Keratinocyte (primary cell): ENCODE measurements at regions not wholly inside any gene's neighbourhood (a gene's known extent, or its start where the extent isn't known, plus 50 kb on each side); places are given as distances from the start of the nearest gene placed in this dataset.

Source experiments
- DNase-seq: peaks from one replicate; pipeline ENCODE4 v3.0.0-alpha.2; 2011; ENCODE audit warnings: low read depth, missing footprints, low spot score
- FAIRE-seq: peaks from 2 replicates; lab custom pipeline; 2011; peaks lifted over from hg19 to GRCh38; lab: Jason Lieb, UNC
- H2AFZ ChIP-seq: 2 replicates; pipeline ENCODE4 v1.6.0; 2012; ENCODE audit warnings: low read length, control low read depth, inconsistent platforms; ENCODE audit not compliant: control insufficient read depth
- H3K27ac ChIP-seq: 2 replicates; pipeline ENCODE4 v1.5.1; 2011; ENCODE audit warnings: low read length; ENCODE audit not compliant: control insufficient read depth, insufficient read depth
- H3K27me3 ChIP-seq: 3 replicates; pipeline ENCODE4 v1.6.0; 2011; ENCODE audit warnings: low read length; ENCODE audit not compliant: control insufficient read depth, insufficient read depth; ENCODE audit errors: extremely low read depth
- H3K36me3 ChIP-seq, 2 experiments: 2 replicates in 1 of 2; 3 replicates in 1 of 2; pipeline ENCODE4 v1.5.1; 2011; ENCODE audit warnings: low read length in 2 of 2, mild to moderate bottlenecking in 1 of 2; ENCODE audit not compliant: control insufficient read depth in 2 of 2, insufficient read depth in 2 of 2; ENCODE audit errors: extremely low read depth in 1 of 2
- H3K4me1 ChIP-seq: 3 replicates; pipeline ENCODE4 v1.5.1; 2011; ENCODE audit warnings: low read length; ENCODE audit not compliant: control insufficient read depth, insufficient read depth; ENCODE audit errors: extremely low read depth
- H3K4me2 ChIP-seq: 3 replicates; pipeline ENCODE4 v1.6.0; 2011; ENCODE audit warnings: low read depth, low read length; ENCODE audit not compliant: control insufficient read depth, insufficient read depth; ENCODE audit errors: extremely low read depth
- H3K4me3 ChIP-seq, 3 experiments: fragments of 200-600 bp in 1 of 3; sonication (generic) in 1 of 3; 2 replicates in 2 of 3; 3 replicates in 1 of 3; pipeline ENCODE4 v1.5.1; 2011 to 2016; ENCODE audit warnings: low read length in 3 of 3, mild to moderate bottlenecking in 3 of 3, control low read depth in 2 of 3, inconsistent platforms in 1 of 3, low read depth in 1 of 3, mixed read lengths in 1 of 3, mixed run types in 1 of 3, moderate library complexity in 1 of 3; ENCODE audit not compliant: control insufficient read depth in 2 of 3, insufficient read depth in 2 of 3; ENCODE audit errors: extremely low read depth in 1 of 3
- H3K79me2 ChIP-seq: 2 replicates; pipeline ENCODE4 v1.6.0; 2012; ENCODE audit warnings: low read length; ENCODE audit not compliant: control insufficient read depth, insufficient read depth
- H3K9ac ChIP-seq: 3 replicates; pipeline ENCODE4 v1.6.0; 2011; ENCODE audit warnings: low read length; ENCODE audit not compliant: control insufficient read depth, insufficient read depth; ENCODE audit errors: extremely low read depth
- H3K9me1 ChIP-seq: 3 replicates; pipeline ENCODE4 v1.6.0; 2011; ENCODE audit warnings: low read length; ENCODE audit not compliant: control insufficient read depth, insufficient read depth; ENCODE audit errors: extremely low read depth
- H3K9me3 ChIP-seq: 2 replicates; pipeline ENCODE4 v1.5.1; 2012; ENCODE audit warnings: low read depth, low read length; ENCODE audit not compliant: control insufficient read depth
- H4K20me1 ChIP-seq: 3 replicates; pipeline ENCODE4 v1.6.0; 2011; ENCODE audit warnings: low read length; ENCODE audit not compliant: control insufficient read depth, insufficient read depth; ENCODE audit errors: extremely low read depth
- CTCF ChIP-seq, 3 experiments: IDR thresholded peaks in 1 of 3; conservative IDR thresholded peaks in 1 of 3; optimal IDR thresholded peaks in 1 of 3; 2 replicates in 2 of 3; 3 replicates in 1 of 3; pipeline versions ENCODE3 to v1.5.1; 2011; ENCODE audit warnings: low read length in 3 of 3, mild to moderate bottlenecking in 3 of 3, moderate library complexity in 2 of 3, control low read depth in 1 of 3, inconsistent platforms in 1 of 3; ENCODE audit not compliant: insufficient read depth in 2 of 3; ENCODE audit errors: extremely low read depth in 1 of 3
- EZH2 ChIP-seq: IDR thresholded peaks from one replicate; pipeline ENCODE4 v1.6.1; 2012; ENCODE audit warnings: inconsistent platforms, mild to moderate bottlenecking, low read length, moderate library complexity
- dilution Hi-C: fragments of 300-500 bp; cut with MboI; formaldehyde crosslinking; loops from one replicate; pipeline ENCODE4 v1.7.0; 2020; ENCODE audit warnings: low sequenced_read_pairs; ENCODE audit not compliant: extremely low pct_ligation_motif_present

GRCh38 chr20:55777641-55778040 lies 227.7 kb downstream of the CBLN4 start:
- Histone ChIP-seq H3K4me3 (no peak overlapping the region), H3K27ac (no peak overlapping the region), H3K4me2 (no peak overlapping the region), H3K79me2 (no peaks in the 10 kb centered on the region), H2AFZ (no peak overlapping the region), H3K36me3 (no peaks in the 10 kb centered on the region), H3K4me1 (no peaks in the 10 kb centered on the region), H3K9me3 (no peaks in the 10 kb centered on the region), H3K9ac (no peak overlapping the region), H3K27me3 (no peaks in the 10 kb centered on the region), H3K9me1 (no peaks in the 10 kb centered on the region), H4K20me1 (no peaks in the 10 kb centered on the region)
- FAIRE-seq, result no peak
- dilution Hi-C loops, result no loop called here
- no peak for TF ChIP-seq CTCF (optimal IDR thresholded peaks at IDR 0.05 in 1 of 3, IDR thresholded peaks at IDR 0.05 in 1 of 3, conservative IDR thresholded peaks at IDR 0.05 in 1 of 3; ENCODE audit: extremely low read depth in 1 of 3, insufficient read depth in 2 of 3, low read length in 3 of 3)
- TF ChIP-seq EZH2, result no peak
- no peak for DNase-seq

- FAIRE-seq, result no peak
Observed at GRCh38 chr20:55776176-55776575, 229.1 kb downstream of the CBLN4 start.

More at GRCh38 chr20:55776176-55776575, 229.1 kb downstream of the CBLN4 start:
- DNase-seq, result no peak
- Histone ChIP-seq H4K20me1 (no peaks in the 10 kb centered on the region), H3K79me2 (no peaks in the 10 kb centered on the region), H2AFZ (no peak overlapping the region), H3K36me3 (no peaks in the 10 kb centered on the region), H3K9ac (no peak overlapping the region), H3K4me1 (no peaks in the 10 kb centered on the region), H3K27me3 (no peaks in the 10 kb centered on the region), H3K9me1 (no peaks in the 10 kb centered on the region), H3K9me3 (no peaks in the 10 kb centered on the region), H3K4me2 (no peak overlapping the region), H3K4me3 (no peak overlapping the region), H3K27ac (no peak overlapping the region)
- TF ChIP-seq CTCF (optimal IDR thresholded peaks at IDR 0.05 in 1 of 3, IDR thresholded peaks at IDR 0.05 in 1 of 3, conservative IDR thresholded peaks at IDR 0.05 in 1 of 3; ENCODE audit: extremely low read depth in 1 of 3, insufficient read depth in 2 of 3, low read length in 3 of 3), result no peak
- dilution Hi-C loops, result no loop called here
